ENCODE measurements at regions not wholly inside any gene's neighbourhood (a gene's known extent, or its start where the extent isn't known, plus 50 kb on each side); places are given as distances from the start of the nearest gene placed in this dataset.
"Not testable (repeated sequence)": the region's sequence is repeated elsewhere in the genome, so short reads cannot be mapped to it uniquely, and the experiment has no call there.

DNA sequence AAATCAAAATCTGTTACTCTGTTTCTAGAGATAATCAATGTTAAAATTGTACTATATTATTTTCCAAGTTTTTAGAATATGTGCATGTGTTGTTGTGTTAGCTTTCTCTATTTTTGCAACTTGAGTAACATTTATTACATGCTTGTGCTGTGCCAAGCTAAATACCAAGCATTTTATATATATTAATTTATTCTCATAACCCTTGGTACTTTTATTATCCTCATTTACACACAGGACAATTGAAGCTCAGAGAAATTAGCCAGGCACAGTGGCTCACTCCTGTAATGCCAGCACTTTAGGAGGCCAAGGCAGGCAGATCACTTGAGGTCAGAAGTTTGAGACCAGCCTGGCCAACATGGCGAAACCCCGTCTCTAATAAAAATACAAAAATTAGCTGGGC is 254.0 kb upstream of the DMRT1 start:
- no peak for DNase-seq (ENCODE audit: low read depth in 2 of 3, low spot score in 1 of 3)

DNA sequence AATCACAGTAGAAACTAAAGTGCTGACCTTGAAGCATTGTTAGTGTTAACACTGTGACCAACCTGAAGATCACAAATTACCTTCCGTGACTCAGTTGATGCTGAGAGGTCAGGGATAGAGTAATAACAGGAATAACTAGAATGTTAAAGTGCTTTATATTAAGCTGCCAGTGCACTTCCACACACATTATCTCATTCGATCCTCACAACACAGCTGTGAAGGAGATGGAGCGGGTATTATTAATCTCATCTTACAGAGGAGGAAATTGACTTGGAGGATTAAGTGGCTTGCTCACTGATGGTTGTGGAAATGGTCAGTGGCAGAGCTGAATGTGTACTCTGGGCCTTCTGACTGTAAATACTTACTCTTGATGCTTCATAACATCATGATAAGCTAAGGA is 252.5 kb upstream of the DMRT1 start:
- DNase-seq (ENCODE audit: low read depth in 2 of 3, low spot score in 1 of 3) = no peak

DNA sequence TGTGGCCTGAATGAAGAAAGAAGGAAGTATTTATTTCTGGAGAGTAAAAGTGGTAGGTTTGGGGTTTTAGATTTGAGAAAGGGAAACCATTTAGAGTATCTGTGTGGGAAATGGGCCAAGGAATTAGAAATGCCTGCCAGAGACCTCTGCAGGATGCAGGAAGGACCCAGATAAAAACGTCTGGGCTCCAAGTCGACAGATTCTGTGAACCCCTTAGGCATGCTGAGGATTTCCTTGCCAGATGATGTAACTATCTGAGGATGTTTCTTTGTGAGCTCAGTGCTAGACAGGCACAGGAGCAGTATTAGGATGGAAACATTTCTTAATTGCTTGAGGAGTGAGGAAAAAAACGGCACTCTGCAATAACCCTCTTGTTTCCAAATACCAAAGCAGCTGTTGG is 251.8 kb upstream of the DMRT1 start:
- DNase-seq (ENCODE audit: low read depth in 2 of 3, low spot score in 1 of 3) = no peak

- DNase-seq (ENCODE audit: low read depth in 2 of 3, low spot score in 1 of 3) = no peak
These were observed 250.2 kb upstream of the DMRT1 start for GRCh38 chr9:591292-591691.

GRCh38 chr9:592225-592624 is 249.3 kb upstream of the DMRT1 start:
- DNase-seq (ENCODE audit: low read depth in 2 of 3, low spot score in 1 of 3) = no peak

DNA sequence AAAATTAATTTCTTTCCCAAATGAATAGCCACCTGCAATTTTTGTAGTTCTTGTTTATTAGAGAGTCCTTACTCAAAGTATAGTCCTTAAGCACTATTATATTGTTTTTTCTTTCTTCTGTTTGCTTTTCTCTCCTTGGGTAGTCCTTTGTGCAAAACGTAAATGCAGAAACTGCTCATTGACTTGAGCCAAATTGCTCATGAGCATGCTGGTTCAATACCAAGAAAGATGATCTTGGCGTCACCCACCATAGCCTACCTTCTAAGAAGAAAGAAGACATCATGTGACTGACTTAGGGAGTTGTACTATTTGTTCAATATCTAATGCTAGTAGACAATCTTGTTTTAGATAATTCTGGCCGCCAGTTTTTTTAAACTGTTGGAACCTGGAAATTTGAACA is 248.8 kb upstream of the DMRT1 start:
- DNase-seq (ENCODE audit: low read depth in 2 of 3, low spot score in 1 of 3) = no peak

DNA sequence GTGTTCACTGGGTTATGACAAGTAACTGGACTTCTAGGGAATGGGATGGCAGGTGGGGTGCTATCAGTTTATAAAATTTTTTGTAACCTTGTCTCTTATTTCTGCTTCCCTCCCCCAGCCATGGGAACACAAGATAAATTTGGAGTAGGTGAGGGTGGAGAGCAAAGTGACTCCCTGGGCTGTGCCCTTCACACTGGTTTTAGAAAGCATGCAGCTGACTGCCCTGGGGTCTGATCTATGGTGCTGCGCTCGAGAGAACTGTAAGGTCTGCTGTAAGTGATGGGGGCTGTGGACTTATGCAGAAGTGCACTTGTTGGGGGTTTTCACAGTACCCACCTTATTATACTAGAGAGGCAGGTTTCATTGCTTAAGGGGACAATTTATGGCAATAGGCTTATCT is 247.7 kb upstream of the DMRT1 start:
- DNase-seq (ENCODE audit: low read depth in 2 of 3, low spot score in 1 of 3) = no peak

- no peak for DNase-seq (ENCODE audit: low read depth in 2 of 3, low spot score in 1 of 3)
These were observed 244.8 kb upstream of the DMRT1 start for GRCh38 chr9:596703-597102.

DNA sequence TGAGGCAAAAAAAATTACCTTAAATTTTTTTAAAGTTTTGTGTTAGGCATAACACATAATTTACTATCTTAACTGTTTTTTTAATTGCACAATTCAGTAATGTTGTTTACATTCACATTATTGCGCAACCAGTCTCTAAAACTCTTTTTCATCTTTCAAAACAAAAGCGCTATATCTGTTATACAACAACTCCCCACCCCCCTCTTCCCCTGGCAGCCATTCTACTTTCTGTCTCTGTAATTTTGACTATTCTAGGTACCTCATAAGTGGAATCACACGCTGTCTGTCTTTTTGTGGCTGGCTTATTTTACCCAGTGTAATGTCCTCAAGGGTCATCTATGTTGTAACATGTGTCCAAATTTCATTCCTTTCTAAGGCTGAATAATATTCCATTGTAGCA is 241.5 kb upstream of the DMRT1 start:
- no peak for DNase-seq (ENCODE audit: low read depth in 2 of 3, low spot score in 1 of 3)

GRCh38 chr9:602716-603115 is 238.8 kb upstream of the DMRT1 start:
- no peak for DNase-seq (ENCODE audit: low read depth in 2 of 3, low spot score in 1 of 3)

DNA sequence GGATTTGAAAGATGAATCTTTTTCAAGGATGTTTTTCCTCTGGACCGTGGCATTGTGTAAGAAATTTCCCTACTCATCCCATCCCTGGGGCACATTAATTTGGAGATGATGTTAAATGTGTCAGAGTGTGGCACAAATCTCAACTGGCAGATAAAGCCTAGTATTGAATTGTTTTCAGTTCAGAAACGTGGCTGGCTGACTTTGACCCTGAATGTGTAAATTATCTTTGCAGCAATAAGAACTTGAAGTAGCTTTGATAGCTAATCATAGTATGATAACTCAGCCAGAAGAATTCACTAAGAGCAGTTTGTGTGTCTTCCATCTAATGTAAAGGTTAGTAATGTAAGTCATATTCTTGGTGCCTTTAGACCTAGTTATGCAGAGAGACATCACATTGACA is 238.4 kb upstream of the DMRT1 start:
- no peak for DNase-seq (ENCODE audit: low read depth in 2 of 3, low spot score in 1 of 3)

DNA sequence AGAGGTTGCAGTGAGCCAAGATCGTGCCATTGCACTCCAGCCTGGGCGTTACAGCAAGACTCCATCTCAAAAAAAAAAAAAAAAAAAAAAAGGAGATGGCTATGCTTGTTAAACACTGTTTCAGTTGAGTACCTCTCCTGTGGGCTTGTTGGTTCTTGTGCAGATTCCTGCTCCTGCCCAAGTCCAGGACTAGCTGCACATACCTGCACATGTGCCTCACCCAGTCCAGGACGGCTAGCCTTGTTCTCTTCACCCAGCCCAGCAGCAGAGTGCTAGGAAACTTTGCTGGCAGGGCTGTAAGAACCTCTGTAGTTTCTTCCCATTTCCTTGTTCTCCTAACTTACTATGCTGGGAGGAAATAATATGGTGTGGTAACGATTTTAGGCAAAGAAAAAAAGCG is 234.1 kb upstream of the DMRT1 start:
- no peak for DNase-seq (ENCODE audit: low read depth in 2 of 3, low spot score in 1 of 3)

DNA sequence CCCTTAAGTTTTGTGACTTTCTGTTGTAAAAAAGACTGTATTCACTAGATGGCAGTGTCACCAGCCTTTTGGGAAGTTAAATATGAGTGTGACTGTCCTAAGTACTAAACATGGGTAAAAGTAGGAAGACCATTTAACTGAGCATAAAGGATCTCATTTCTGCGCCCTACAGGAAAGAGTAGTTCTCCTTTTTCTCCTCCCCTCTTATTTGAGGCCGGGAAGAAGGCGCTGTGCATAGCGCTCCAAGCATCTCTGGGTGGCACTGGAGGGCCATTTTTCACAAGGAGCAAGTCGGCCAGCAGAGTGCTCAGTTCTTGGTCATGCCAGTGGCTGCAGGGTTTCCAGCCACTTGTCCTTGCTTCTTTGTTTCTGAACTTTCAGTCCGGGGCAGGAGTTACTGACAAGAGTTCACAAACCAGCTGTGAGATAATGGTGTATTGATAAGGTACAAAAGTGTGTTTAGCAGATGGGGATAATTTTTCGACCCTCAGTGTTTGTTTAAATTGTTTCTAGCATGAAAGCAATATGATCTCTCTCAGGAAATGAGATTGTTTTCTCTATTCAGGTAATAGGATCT is 227.6 kb upstream of the DMRT1 start:
- peak; percentile 5 to 24 (median 16) for DNase-seq (ENCODE audit: low read depth in 2 of 3, low spot score in 1 of 3)

GRCh38 chr9:614431-614830 is 227.1 kb upstream of the DMRT1 start:
- DNase-seq (ENCODE audit: low read depth in 2 of 3, low spot score in 1 of 3) = no peak

DNA sequence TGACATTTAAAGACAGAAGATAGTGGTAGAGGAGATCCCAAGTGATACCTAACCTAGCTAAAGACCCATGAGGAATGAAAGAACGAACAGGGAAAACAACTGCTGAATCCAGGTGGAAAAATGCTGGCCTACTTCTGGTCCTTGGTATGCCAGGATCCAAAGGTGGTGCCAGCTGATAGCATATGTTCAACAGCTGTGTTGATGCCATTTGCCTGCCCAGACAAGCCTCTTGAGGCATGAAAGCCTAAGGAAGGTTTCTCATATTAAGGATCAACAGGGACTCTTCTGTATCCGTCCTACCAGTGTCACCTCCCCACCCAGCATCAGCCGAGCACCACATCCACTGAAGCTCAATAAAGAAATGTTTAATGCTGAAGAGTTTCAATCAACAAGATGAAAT is 225.7 kb upstream of the DMRT1 start:
- DNase-seq (ENCODE audit: low read depth in 2 of 3, low spot score in 1 of 3) = no peak

DNA sequence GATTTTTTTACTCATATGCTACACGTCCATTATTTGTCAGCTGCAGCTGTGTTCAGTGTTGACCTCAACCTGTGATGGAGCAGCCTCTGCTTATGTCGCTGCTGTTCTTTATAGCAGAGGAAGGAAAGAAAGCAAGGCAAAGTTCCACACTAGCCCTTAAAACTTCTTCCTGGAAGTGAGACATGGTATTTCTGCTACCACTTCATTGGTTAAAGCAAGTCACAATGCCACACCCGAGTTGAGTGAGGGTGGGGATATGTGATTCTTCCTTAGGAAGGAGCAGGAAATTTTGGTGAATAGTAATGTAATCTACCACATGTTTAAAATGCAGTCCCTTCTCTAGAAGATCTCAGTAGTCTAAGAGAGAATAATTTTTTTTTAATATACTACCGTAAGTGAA is 224.8 kb upstream of the DMRT1 start:
- DNase-seq (ENCODE audit: low read depth in 2 of 3, low spot score in 1 of 3) = no peak

DNA sequence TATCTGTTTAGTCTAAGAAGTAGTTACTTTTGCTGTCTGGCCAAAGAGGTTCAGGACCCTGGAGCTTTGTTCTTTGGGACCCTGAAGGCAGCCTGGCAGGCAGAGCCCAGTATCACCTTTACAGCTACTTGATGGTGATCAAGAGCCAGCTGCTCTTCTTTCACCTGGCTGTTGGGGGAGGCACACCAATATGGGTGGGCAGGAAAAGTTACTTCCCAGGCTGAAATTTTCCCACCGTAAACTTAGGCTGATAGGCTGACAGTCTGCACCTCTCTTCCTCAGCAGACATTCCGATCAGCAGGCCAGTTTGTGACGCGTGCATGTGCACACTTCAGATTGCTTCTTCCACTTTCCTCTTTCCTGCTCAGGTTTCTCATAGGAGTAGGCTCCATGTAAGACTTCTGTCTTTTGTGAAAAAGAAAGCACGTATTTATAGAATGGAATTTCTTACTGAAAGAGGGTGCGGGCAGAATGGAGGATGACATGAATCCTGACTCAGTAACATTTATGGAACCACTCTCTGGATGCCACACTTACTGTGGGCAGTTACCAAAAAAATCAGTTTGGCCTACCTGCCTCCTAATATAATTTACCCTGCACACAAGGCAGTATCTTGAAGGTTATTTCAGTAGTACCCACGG is 223.9 kb upstream of the DMRT1 start:
- DNase-seq (ENCODE audit: low read depth in 2 of 3, low spot score in 1 of 3) = no peak

- no peak for DNase-seq (ENCODE audit: low read depth in 2 of 3, low spot score in 1 of 3)
These were observed 223.0 kb upstream of the DMRT1 start for GRCh38 chr9:618478-618877.

GRCh38 chr9:621201-621855 is 220.2 kb upstream of the DMRT1 start:
- no peak for DNase-seq (ENCODE audit: low read depth in 2 of 3, low spot score in 1 of 3)

DNA sequence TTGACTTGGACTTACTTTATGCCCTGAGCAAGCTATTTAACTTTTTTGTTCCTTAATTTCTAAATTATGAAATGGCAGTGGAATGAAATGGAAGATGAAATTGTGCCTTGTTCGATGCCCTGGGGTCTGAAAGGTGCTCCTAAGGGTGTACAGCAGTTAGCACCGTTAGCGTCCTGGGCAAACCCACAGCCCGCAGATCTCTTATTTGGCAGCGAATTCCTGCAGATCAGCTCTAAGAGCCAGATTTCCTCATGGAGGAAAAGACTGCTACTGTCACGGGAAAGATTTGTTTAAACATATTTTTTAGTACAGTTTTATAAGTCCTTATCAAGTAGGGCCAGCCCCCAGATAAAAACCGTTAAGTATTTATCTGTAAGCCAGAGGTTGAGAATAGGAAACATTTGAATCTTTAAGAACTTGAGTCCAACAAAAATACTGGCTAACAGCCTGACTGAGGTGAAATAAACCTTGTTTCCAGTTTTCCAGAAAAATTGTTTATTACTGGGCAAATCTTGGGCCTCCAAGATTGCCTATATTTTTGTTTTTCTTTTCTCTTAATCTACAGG is 216.5 kb upstream of the DMRT1 start:
- DNase-seq (ENCODE audit: low read depth in 2 of 3, low spot score in 1 of 3) = no peak

GRCh38 chr9:625613-626012 is 215.9 kb upstream of the DMRT1 start:
- no peak for DNase-seq (ENCODE audit: low read depth in 2 of 3, low spot score in 1 of 3)

- not testable (repeated sequence) for DNase-seq (ENCODE audit: low read depth in 2 of 3, low spot score in 1 of 3)
These were observed 215.4 kb upstream of the DMRT1 start for GRCh38 chr9:626114-626513.

GRCh38 chr9:626596-626995 is 214.9 kb upstream of the DMRT1 start:
- DNase-seq (ENCODE audit: low read depth in 2 of 3, low spot score in 1 of 3) = no peak
